ENCODE measurements at regions not wholly inside any gene's neighbourhood (a gene's known extent, or its start where the extent isn't known, plus 50 kb on each side); places are given as distances from the start of the nearest gene placed in this dataset.

DNA sequence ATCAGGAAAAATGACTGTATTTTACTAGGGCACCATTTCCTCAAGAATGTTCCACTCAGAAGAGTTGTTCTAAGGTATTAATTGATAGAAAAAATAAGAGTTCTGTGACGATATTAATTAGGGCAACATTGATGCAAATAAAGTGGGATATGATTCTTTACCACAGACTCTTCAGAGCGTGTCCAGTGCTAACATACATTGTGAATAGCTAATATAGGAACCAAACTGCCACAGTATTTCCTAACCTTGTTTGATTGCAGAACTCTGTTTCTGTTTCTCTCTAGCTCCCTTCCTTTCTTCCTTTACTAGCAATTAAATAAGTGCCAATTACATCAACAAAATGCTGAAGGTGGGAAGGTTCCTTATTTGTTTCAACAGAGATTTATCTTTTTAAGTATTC lies 154.1 kb upstream of the CPEB2 start:
- TF ChIP-seq CTCF (conservative IDR thresholded peaks at IDR 0.05; ENCODE audit: control insufficient read depth, insufficient read depth, low read depth, low read length) = no peak
- DNase-seq (ENCODE audit: low read depth) = no peak
- no peak overlapping the region for H3K4me3 ChIP-seq (ENCODE audit: control insufficient read depth, low read depth, low read length)

DNA sequence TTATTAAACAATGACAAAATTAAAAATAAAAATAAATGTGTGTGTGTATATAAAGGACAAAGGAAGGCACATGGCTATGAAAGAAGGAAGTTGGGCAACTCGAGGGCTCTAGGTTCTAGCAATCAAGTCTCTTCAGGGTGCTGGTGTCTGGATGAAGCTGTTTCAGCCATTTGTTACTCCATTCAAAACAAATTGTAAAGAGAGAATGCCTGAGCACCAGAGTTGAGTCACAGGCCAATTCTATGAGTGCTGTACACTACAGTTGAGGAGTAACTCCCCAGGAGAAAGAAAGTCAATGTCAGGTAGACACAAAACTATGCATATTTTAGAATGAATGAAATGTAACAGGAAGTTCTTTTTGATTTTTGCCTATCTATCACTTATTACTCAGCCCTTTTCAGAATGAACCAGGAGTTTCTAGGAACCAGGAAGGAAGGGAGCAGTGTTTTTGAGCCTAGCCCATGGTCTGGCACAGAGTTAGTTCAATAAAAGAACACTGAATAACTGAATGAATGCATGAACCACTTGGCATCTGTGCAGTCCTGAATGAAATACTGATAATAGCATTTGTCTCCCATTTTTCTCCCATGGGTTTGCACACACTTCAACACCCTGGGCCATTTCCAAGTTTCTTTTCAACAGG lies 151.7 kb upstream of the CPEB2 start:
- H3K4me3 ChIP-seq (ENCODE audit: control insufficient read depth, low read depth, low read length) = no peak overlapping the region
- TF ChIP-seq CTCF (conservative IDR thresholded peaks at IDR 0.05; ENCODE audit: control insufficient read depth, insufficient read depth, low read depth, low read length) = no peak
- DNase-seq (ENCODE audit: low read depth) = no peak

GRCh38 chr4:14853176-14853943 lies 148.9 kb upstream of the CPEB2 start:
- DNase-seq (ENCODE audit: low read depth) = peak; percentile 97
- H3K4me3 ChIP-seq (ENCODE audit: control insufficient read depth, low read depth, low read length) = no peak overlapping the region
- TF ChIP-seq CTCF (conservative IDR thresholded peaks at IDR 0.05; ENCODE audit: control insufficient read depth, insufficient read depth, low read depth, low read length) = no peak

DNA sequence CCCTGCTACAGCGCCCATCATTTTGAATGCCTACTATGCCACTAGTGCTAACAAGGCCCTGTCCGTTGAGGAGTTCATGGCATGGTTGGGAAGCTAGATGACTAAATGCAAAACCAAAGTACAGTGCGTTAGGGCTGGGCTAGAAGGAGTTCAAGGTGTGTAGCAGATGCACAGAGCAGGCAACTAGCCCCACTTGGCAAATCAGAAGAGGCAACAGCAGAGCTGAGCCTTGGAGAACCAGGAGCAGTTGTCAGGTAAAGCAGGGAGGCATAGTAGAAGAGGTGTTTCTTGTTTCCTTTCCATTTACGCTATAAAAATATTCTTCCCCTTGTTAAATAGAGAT lies 146.6 kb upstream of the CPEB2 start:
- no peak for DNase-seq (ENCODE audit: low read depth)
- H3K4me3 ChIP-seq (ENCODE audit: control insufficient read depth, low read depth, low read length) = no peak overlapping the region
- TF ChIP-seq CTCF (conservative IDR thresholded peaks at IDR 0.05; ENCODE audit: control insufficient read depth, insufficient read depth, low read depth, low read length) = no peak

- TF ChIP-seq CTCF (conservative IDR thresholded peaks at IDR 0.05; ENCODE audit: control insufficient read depth, insufficient read depth, low read depth, low read length) = no peak
- no peak overlapping the region for H3K4me3 ChIP-seq (ENCODE audit: control insufficient read depth, low read depth, low read length)
- peak; percentile 100 for DNase-seq (ENCODE audit: low read depth)
These were observed 146.0 kb upstream of the CPEB2 start for GRCh38 chr4:14856062-14856933.

DNA sequence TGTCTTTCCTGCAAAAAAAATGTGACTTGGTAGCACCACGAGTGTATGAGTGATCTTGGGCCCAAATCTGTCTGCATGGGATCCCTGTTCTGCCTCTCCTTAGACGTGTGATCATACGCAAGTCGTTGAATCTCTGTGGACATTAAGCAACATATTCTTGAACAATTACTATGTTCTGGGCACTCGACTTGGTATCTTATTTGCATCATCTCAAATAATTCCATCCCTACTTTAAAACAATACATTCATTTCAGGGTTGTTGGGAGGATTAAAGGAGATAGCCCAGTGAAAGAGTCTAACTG lies 145.4 kb upstream of the CPEB2 start:
- H3K4me3 ChIP-seq (ENCODE audit: control insufficient read depth, low read depth, low read length) = no peak overlapping the region
- DNase-seq (ENCODE audit: low read depth) = peak; percentile 58
- TF ChIP-seq CTCF (conservative IDR thresholded peaks at IDR 0.05; ENCODE audit: control insufficient read depth, insufficient read depth, low read depth, low read length) = no peak

Measured in fibroblast of mammary gland (primary cell).